ENCODE measurements at regions not wholly inside any gene's neighbourhood (a gene's known extent, or its start where the extent isn't known, plus 50 kb on each side); places are given as distances from the start of the nearest gene placed in this dataset.

DNA sequence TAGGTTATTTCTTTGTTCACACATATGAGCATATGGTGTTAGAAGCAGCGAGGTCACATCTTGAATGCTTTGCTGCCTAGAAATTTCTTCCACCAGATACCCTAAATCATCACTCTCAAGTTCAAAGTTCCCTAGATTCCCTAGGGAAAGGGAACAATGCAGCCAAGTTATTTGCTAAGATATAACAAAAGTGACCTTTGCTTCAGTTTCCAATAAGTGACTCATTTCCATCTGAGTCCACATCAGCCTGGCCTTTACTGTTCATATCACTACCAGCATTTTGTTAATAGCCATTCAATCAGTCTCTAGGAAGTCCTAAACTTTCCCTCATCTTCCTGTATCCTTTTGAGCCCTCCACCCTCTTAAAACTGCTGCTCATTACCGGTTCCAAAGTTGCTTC, 1502.5 kb downstream of the KCNT2 start:
- Histone ChIP-seq H3K27ac (no peak overlapping the region), H2AFZ (no peak overlapping the region), H3K27me3 (ENCODE audit: insufficient read depth, low read depth) (no peaks in the 10 kb centered on the region), H3K9me2 (ENCODE audit: insufficient read depth) (no peaks in the 10 kb centered on the region), H4K20me1 (ENCODE audit: insufficient read depth) (no peaks in the 10 kb centered on the region), H3K9me3 (ENCODE audit: insufficient read depth, low read depth) (no peaks in the 10 kb centered on the region), H3K4me3 (no peak overlapping the region), H3K4me1 (replicated peaks; ENCODE audit: insufficient read depth) (no peaks in the 10 kb centered on the region; the same call in 1 of the 2 replicates), H3K4me2 (no peak overlapping the region), H3K79me2 (ENCODE audit: low read depth) (no peaks in the 10 kb centered on the region), H3F3A (ENCODE audit: insufficient read depth, low read depth) (no peaks in the 10 kb centered on the region), H3K36me3 (ENCODE audit: low read depth) (no peaks in the 10 kb centered on the region)
- TF ChIP-seq EZH2 (IDR thresholded peaks at IDR 0.05; ENCODE audit: low read depth) (no peak), CTCF (conservative IDR thresholded peaks at IDR 0.05) (no peak)
- ChIA-PET POLR2A (ENCODE audit: unreplicated experiment) (no interaction called here), CTCF (no interaction called here)
- no peak for DNase-seq
- intact Hi-C loops (cut with micrococcal nuclease; ENCODE audit: unreplicated experiment): no loop called here
- BruUV-seq (replicated peaks): no TSS peak

- no peak for DNase-seq
- Histone ChIP-seq H3K4me1 (replicated peaks; ENCODE audit: insufficient read depth) (no peaks in the 10 kb centered on the region; the same call in 1 of the 2 replicates), H3F3A (ENCODE audit: insufficient read depth, low read depth) (no peaks in the 10 kb centered on the region), H2AFZ (no peak overlapping the region), H3K36me3 (ENCODE audit: low read depth) (no peaks in the 10 kb centered on the region), H3K9me3 (ENCODE audit: insufficient read depth, low read depth) (0 out of 2 replicates have a peak, but pooled peaks cover under 1% of the 10 kb centered on the region), H4K20me1 (ENCODE audit: insufficient read depth) (no peaks in the 10 kb centered on the region), H3K4me2 (no peak overlapping the region), H3K79me2 (ENCODE audit: low read depth) (no peaks in the 10 kb centered on the region), H3K27me3 (ENCODE audit: insufficient read depth, low read depth) (no peaks in the 10 kb centered on the region), H3K9me2 (ENCODE audit: insufficient read depth) (no peaks in the 10 kb centered on the region), H3K27ac (no peak overlapping the region), H3K4me3 (no peak overlapping the region)
- CTCF ChIA-PET: no interaction called here
- TF ChIP-seq EZH2 (IDR thresholded peaks at IDR 0.05; ENCODE audit: low read depth) (no peak), CTCF (conservative IDR thresholded peaks at IDR 0.05) (no peak)
- BruUV-seq (replicated peaks): no TSS peak
- intact Hi-C loops (cut with micrococcal nuclease; ENCODE audit: unreplicated experiment): no loop called here
- POLR2A ChIA-PET (ENCODE audit: unreplicated experiment): no interaction called here
Observed at GRCh38 chr1:195105281-195105680, 1503.0 kb downstream of the KCNT2 start.

- Histone ChIP-seq H3K4me1 (replicated peaks; ENCODE audit: insufficient read depth) (peaks cover 17% of the 10 kb centered on the region), H3K4me3 (no peak overlapping the region), H3F3A (ENCODE audit: insufficient read depth, low read depth) (no peaks in the 10 kb centered on the region), H4K20me1 (ENCODE audit: insufficient read depth) (no peaks in the 10 kb centered on the region), H2AFZ (no peak overlapping the region), H3K9me3 (ENCODE audit: insufficient read depth, low read depth) (peaks cover 10% of the 10 kb centered on the region; the same call in 1 of the 2 replicates), H3K79me2 (ENCODE audit: low read depth) (no peaks in the 10 kb centered on the region), H3K4me2 (peak overlapping the region; percentile 34; the same call in 1 of the 2 replicates), H3K36me3 (ENCODE audit: low read depth) (no peaks in the 10 kb centered on the region), H3K27ac (no peak overlapping the region), H3K27me3 (ENCODE audit: insufficient read depth, low read depth) (no peaks in the 10 kb centered on the region), H3K9me2 (ENCODE audit: insufficient read depth) (no peaks in the 10 kb centered on the region; the same call in 1 of the 2 replicates)
- peak; percentile 49 to 69 for DNase-seq
- no peak for TF ChIP-seq EZH2 (IDR thresholded peaks at IDR 0.05; ENCODE audit: low read depth)
- TF ChIP-seq CTCF (conservative IDR thresholded peaks at IDR 0.05): no peak
- ChIA-PET POLR2A (ENCODE audit: unreplicated experiment) (no interaction called here), CTCF (no interaction called here)
- intact Hi-C loops (cut with micrococcal nuclease; ENCODE audit: unreplicated experiment): no loop called here
- no TSS peak for BruUV-seq (replicated peaks)
Observed at GRCh38 chr1:195097316-195097715, 1510.9 kb downstream of the KCNT2 start.

All from PC-9 (cell line).